ENCODE measurements at regions not wholly inside any gene's neighbourhood (a gene's known extent, or its start where the extent isn't known, plus 50 kb on each side); places are given as distances from the start of the nearest gene placed in this dataset.

- no peak for DNase-seq
These were observed 163.7 kb upstream of the ACO1 start for GRCh38 chr9:32220750-32221149.

DNA sequence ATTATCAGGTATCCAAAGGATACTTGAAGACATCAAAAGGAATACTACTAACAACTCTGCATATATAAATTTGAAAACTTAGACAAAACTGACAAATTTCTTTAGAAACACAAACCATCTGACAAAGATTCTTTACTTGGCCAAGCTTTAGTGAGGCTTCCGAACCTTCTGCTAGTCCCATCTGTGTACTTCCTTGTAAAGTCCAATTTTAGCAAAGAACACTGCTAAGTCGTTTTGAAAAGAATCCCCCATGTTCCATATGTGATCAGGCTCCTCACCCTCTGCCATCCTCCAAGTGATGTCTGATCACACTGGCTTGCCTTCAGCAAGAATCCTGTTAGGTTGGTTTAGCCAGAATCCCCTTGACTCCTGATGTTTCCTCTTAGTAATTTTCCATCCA lies 150.0 kb upstream of the ACO1 start:
- DNase-seq, result no peak

GRCh38 chr9:32247168-32247567 lies 137.3 kb upstream of the ACO1 start:
- no peak for DNase-seq

GRCh38 chr9:32248189-32248712 lies 136.2 kb upstream of the ACO1 start:
- no peak for DNase-seq

DNA sequence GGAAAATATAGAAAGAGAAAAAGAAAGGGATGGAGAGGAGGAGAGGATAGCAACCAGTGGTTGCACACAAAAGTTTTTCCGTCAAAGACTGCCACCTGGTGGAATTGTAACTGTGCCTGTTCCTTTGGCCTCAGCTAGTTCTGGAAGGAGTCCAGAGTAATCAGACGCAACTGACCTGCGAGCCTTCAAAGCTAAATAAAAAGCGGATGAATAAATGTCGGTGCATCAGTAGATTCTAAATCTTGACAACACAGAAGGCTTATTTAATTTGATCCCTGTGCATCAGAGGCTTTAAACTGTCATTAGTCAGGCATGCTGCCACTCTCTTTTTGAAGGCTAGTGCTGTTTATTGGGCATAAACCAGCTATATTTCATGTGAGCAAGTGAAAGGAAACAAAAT lies 132.9 kb upstream of the ACO1 start:
- DNase-seq, result peak in 1 of 2 donors; percentile 26

DNA sequence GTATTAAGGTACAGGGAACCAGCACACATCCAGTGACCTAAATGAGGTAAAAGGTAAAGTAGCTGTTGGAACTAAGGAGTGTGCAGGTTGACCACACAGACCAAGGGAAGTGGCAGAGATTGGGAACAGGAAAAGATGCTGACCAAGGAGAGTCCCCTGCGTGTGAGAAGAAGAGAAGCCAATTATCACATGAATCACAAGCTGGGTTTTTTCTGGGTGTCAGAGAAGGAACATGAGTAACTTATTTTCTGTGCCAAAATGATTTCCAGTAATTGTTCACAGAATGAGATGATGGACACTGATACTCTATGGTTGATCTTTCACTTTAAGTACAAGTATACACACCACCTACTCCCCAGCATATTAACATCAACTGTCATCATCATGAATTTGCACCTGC lies 130.7 kb upstream of the ACO1 start:
- no peak for DNase-seq

- no peak for DNase-seq
These were observed 129.4 kb upstream of the ACO1 start for GRCh38 chr9:32255026-32255425.

GRCh38 chr9:32258482-32258881 lies 126.0 kb upstream of the ACO1 start:
- DNase-seq, result no peak

DNA sequence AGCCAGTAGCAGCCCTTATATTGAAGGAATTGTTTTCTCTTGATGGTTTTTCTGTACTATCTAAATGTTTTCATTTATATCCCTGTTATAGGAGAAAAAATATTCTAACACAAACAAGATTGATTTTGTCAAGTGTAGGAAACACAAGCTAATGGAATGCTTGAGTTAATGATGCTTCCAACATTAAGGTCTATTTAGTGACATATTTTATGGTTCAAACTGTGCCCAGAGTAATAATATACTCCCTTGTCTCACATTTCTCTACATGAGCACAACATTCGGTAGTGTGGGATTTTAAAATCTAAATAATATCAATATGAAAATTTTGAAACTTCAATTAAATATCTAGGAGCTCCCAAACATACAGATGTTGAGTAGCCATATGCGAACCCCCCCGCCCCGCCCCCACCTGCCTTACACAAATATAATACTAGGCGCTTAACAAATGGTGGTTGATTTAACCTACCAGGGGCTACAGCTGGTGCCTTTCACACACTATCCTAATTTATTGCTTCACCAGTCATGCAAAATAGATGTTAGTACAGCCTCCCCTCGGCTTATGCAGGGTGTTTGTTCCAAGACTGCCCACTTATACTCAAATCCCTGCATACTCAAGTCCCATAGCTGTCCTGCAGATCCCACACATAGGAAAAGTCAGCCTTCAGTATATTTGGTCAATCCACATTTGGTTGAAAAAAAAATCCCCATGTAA lies 124.1 kb upstream of the ACO1 start:
- no peak for DNase-seq

- DNase-seq, result no peak
These were observed 120.1 kb upstream of the ACO1 start for GRCh38 chr9:32264170-32264864.

DNA sequence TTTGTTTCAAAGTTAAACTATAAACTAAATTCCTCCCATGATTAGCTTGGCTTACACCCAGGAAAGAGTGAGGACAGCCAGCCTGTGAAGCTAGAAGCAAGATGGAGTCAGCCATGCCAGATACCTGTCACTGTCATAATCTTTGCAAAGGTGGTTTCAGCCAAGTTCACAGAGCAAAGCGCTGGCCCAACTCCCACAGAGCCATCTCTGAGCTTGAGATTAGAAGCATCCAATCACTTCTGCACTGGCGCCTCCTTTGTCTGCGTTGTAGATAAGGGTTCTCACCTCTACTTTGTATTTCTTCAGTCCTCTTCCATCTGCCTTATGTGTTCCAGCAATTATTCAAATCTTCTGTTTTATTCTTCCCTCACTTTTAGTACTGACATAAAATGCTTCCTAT lies 119.4 kb upstream of the ACO1 start:
- DNase-seq, result no peak

DNA sequence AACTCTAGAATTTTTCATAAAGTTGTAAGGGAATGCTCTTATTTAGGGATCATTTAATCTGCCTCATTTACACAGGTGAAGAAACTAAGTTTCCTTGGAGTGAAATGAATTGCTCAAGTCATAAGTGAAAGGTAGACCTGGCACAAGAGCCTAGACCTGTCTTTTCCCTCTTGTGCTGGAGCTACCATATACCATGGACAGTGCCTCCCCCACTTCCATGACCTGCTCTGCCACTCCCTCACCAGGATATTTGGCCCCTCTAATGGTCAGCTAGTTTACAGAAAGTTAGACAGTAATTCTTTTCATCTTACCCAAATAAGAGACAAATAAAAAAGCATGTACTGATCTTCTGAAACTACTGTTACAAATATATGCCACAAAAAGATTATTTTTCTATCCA lies 105.5 kb upstream of the ACO1 start:
- no peak for DNase-seq

GRCh38 chr9:32289756-32290155 lies 94.7 kb upstream of the ACO1 start:
- no peak for DNase-seq

GRCh38 chr9:32291370-32291769 lies 93.1 kb upstream of the ACO1 start:
- no peak for DNase-seq

- DNase-seq, result no peak
These were observed 91.8 kb upstream of the ACO1 start for GRCh38 chr9:32292611-32293010.

DNA sequence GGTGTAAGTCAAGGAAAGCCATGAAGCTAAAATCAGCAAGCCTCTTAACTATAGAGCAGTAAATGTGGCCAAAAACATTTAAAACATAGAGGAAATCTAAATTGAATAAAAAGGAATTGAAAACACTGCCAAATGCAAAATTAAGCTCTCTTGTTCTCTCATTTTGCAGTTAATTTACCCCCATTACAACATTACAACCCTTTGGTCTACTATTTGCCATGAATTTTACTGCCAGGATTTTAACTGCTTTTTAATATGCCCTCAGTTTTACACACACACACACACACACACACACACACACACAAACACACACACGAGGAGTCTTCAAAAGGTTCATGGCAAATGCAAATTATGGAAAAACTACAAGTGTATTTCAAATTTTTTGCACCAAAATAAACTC lies 91.4 kb upstream of the ACO1 start:
- DNase-seq, result no peak

- no peak for DNase-seq
These were observed 90.3 kb upstream of the ACO1 start for GRCh38 chr9:32294106-32294505.

GRCh38 chr9:32300373-32300772 lies 84.1 kb upstream of the ACO1 start:
- DNase-seq, result no peak

DNA sequence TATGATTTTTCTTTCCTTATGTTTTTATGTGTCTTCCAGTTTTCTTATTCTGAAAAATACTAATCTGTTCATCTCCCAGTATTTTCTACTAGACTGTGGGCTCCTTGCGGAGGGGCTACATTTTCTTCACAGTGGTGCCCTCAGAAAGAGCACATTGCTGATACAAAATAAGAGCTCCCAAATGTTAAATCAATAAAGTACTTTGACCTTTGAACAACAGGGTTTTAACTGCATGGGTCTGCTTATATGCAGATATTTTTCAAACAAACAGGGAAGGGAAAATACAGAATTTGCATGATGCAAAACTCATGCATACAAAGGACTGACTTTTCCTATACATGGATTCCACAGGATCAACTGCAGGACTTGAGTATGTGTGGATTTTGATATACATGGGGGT lies 79.9 kb upstream of the ACO1 start:
- no peak for DNase-seq

- DNase-seq, result no peak
These were observed 78.4 kb upstream of the ACO1 start for GRCh38 chr9:32306006-32306405.

DNA sequence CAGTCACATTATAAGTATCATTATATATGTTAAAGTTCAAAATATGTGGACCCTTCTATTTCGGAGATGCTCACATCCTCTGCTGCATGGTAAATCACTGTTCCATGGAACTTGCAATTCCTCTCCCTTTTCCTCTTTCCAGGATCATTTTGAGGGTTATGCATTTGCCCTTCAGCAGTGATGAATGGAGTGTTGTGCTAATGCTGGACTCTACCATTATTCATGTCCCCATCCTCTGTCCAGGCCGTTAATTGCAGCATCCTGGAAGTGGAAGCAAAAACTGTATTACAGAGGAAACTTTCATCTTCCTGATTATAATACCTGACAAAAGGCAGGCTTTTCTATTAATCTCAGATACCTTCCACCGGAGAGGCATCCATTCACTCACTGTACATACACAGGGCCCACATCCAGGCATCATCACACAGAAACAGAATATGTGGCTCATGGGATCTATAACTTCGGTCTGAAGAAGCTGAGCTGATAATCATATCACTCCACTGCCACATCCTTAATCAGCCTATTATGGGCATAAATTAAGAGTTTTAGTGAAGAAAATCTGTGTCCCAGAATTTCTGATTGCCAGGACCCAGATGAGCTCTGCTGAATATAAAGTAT lies 65.0 kb upstream of the ACO1 start:
- no peak for DNase-seq

- DNase-seq, result no peak
These were observed 61.8 kb upstream of the ACO1 start for GRCh38 chr9:32322622-32323021.

DNA sequence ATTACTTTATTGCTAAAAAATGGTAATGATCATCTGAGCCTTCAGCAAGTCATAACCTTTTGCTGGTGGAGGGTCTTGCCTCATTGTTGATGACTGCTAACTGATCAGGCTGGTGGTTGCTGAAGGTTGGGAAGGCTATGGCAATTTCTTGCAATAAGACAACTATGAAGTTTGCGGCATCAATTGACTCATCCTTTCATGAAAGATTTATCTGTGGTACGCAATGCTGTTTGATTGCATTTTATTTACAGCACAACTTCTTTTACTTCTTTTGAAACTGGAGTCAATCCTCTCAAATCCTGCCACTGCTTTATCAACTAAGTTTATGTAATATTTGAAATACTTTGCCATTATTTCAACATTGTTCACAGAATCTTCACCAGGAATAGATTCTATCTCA lies 58.3 kb upstream of the ACO1 start:
- no peak for DNase-seq

- DNase-seq, result no peak
These were observed 53.2 kb upstream of the ACO1 start for GRCh38 chr9:32331240-32331639.
